Large intestine (tissue), 3 donors: ENCODE measurements at regions not wholly inside any gene's neighbourhood (a gene's known extent, or its start where the extent isn't known, plus 50 kb on each side); places are given as distances from the start of the nearest gene placed in this dataset.

Experiments used
- DNase-seq, 2 donors: peaks; one replicate each; pipeline versions ENCODE4 v3.0.0 to v3.0.0-alpha.2; 2013
- H3K27ac ChIP-seq: one replicate; pipeline ENCODE4 v1.5.1; 2013; ENCODE audit warnings: low read length
- H3K27me3 ChIP-seq: 2 replicates; pipeline ENCODE4 v1.6.1; 2013; ENCODE audit warnings: low read length; ENCODE audit not compliant: control insufficient read depth, insufficient read depth
- H3K36me3 ChIP-seq: 2 replicates; pipeline ENCODE4 v1.6.1; 2013; ENCODE audit warnings: low read length; ENCODE audit not compliant: control insufficient read depth, insufficient read depth
- H3K4me1 ChIP-seq: one replicate; pipeline ENCODE4 v1.6.1; 2013; ENCODE audit warnings: low read length; ENCODE audit not compliant: control insufficient read depth, insufficient read depth
- H3K4me3 ChIP-seq: one replicate; pipeline ENCODE4 v1.5.1; 2013; ENCODE audit warnings: low read length
- H3K9me3 ChIP-seq: one replicate; pipeline ENCODE4 v1.6.1; 2013; ENCODE audit warnings: mild to moderate bottlenecking, low read depth, low read length, moderate library complexity; ENCODE audit not compliant: control insufficient read depth
- WGBS: methylation state at CpG from one replicate; pipeline ENCODE4 v1.1.5; 2013; ENCODE audit warnings: low lambda C conversion rate; ENCODE audit not compliant: insufficient coverage; 5-methylcytosine and 5-hydroxymethylcytosine counted together

GRCh38 chrX:128906753-128907152 lies 616.5 kb downstream of the SMARCA1 start:
- no peak overlapping the region for H3K4me3 ChIP-seq
- DNase-seq: peak; percentile 13 to 18
- no CpG with 5 or more reads among the region's 5 CpGs for WGBS

GRCh38 chrX:128901018-128901417 lies 622.3 kb downstream of the SMARCA1 start:
- Histone ChIP-seq H3K27ac (no peak overlapping the region), H3K36me3 (no peaks in the 10 kb centered on the region), H3K4me1 (no peaks in the 10 kb centered on the region), H3K4me3 (no peak overlapping the region), H3K9me3 (no peaks in the 10 kb centered on the region), H3K27me3 (no peaks in the 10 kb centered on the region)
- no peak for DNase-seq
- no CpG with 5 or more reads among the region's 2 CpGs for WGBS

More at GRCh38 chrX:128906753-128907152, 616.5 kb downstream of the SMARCA1 start:
- H3K27ac ChIP-seq: peak overlapping the region; percentile 17
- H3K27me3 ChIP-seq: no peaks in the 10 kb centered on the region
- H3K9me3 ChIP-seq: no peaks in the 10 kb centered on the region
- no peaks in the 10 kb centered on the region for H3K36me3 ChIP-seq
- no peaks in the 10 kb centered on the region for H3K4me1 ChIP-seq

- Histone ChIP-seq H3K4me1 (no peaks in the 10 kb centered on the region), H3K27me3 (no peaks in the 10 kb centered on the region), H3K9me3 (no peaks in the 10 kb centered on the region), H3K36me3 (no peaks in the 10 kb centered on the region), H3K27ac (no peak overlapping the region), H3K4me3 (no peak overlapping the region)
- no CpG with 5 or more reads among the region's 3 CpGs for WGBS
- DNase-seq: no peak
Observed at GRCh38 chrX:128897621-128898020, 625.7 kb downstream of the SMARCA1 start.

GRCh38 chrX:128891554-128891953 lies 631.7 kb downstream of the SMARCA1 start:
- H3K27me3 ChIP-seq: no peaks in the 10 kb centered on the region
- H3K27ac ChIP-seq: no peak overlapping the region
- no peak for DNase-seq
- H3K4me3 ChIP-seq: no peak overlapping the region
- no peaks in the 10 kb centered on the region for H3K9me3 ChIP-seq
- WGBS: 100% methylated on average over 1 of the region's 7 CpGs
- no peaks in the 10 kb centered on the region for H3K4me1 ChIP-seq
- no peaks in the 10 kb centered on the region for H3K36me3 ChIP-seq

- WGBS: no CpG with 5 or more reads among the region's 2 CpGs
- Histone ChIP-seq H3K4me1 (no peaks in the 10 kb centered on the region), H3K4me3 (no peak overlapping the region), H3K27ac (no peak overlapping the region), H3K36me3 (no peaks in the 10 kb centered on the region), H3K27me3 (no peaks in the 10 kb centered on the region), H3K9me3 (no peaks in the 10 kb centered on the region)
- DNase-seq: no peak
Observed at GRCh38 chrX:128884430-128884829, 638.9 kb downstream of the SMARCA1 start.

- no peak for DNase-seq
- Histone ChIP-seq H3K4me1 (no peaks in the 10 kb centered on the region), H3K36me3 (no peaks in the 10 kb centered on the region), H3K9me3 (no peaks in the 10 kb centered on the region), H3K27ac (no peak overlapping the region), H3K4me3 (no peak overlapping the region), H3K27me3 (no peaks in the 10 kb centered on the region)
- WGBS: no CpG with 5 or more reads among the region's 3 CpGs
Observed at GRCh38 chrX:128883650-128884049, 639.6 kb downstream of the SMARCA1 start.

- no peaks in the 10 kb centered on the region for H3K27me3 ChIP-seq
- no peaks in the 10 kb centered on the region for H3K4me1 ChIP-seq
- no peak overlapping the region for H3K4me3 ChIP-seq
- DNase-seq: no peak
- no peak overlapping the region for H3K27ac ChIP-seq
- no peaks in the 10 kb centered on the region for H3K36me3 ChIP-seq
- H3K9me3 ChIP-seq: no peaks in the 10 kb centered on the region
Observed at GRCh38 chrX:128870361-128870760, 652.9 kb downstream of the SMARCA1 start.

GRCh38 chrX:128862557-128862956 lies 660.7 kb downstream of the SMARCA1 start:
- Histone ChIP-seq H3K9me3 (no peaks in the 10 kb centered on the region), H3K27ac (no peak overlapping the region), H3K36me3 (no peaks in the 10 kb centered on the region), H3K4me1 (no peaks in the 10 kb centered on the region), H3K4me3 (no peak overlapping the region), H3K27me3 (no peaks in the 10 kb centered on the region)
- no CpG with 5 or more reads among the region's 2 CpGs for WGBS
- DNase-seq: no peak

GRCh38 chrX:128848374-128848773 lies 674.9 kb downstream of the SMARCA1 start:
- Histone ChIP-seq H3K27ac (no peak overlapping the region), H3K36me3 (no peaks in the 10 kb centered on the region), H3K4me3 (no peak overlapping the region), H3K4me1 (no peaks in the 10 kb centered on the region), H3K9me3 (no peaks in the 10 kb centered on the region), H3K27me3 (no peaks in the 10 kb centered on the region)
- WGBS: no CpG with 5 or more reads among the region's 3 CpGs
- no peak for DNase-seq

- Histone ChIP-seq H3K27ac (no peak overlapping the region), H3K4me1 (no peaks in the 10 kb centered on the region), H3K9me3 (no peaks in the 10 kb centered on the region), H3K27me3 (no peaks in the 10 kb centered on the region), H3K36me3 (no peaks in the 10 kb centered on the region), H3K4me3 (no peak overlapping the region)
- WGBS: no CpG with 5 or more reads among the region's 3 CpGs
- DNase-seq: no peak
Observed at GRCh38 chrX:128846385-128846784, 676.9 kb downstream of the SMARCA1 start.

- no peak for DNase-seq
- Histone ChIP-seq H3K9me3 (no peaks in the 10 kb centered on the region), H3K36me3 (no peaks in the 10 kb centered on the region), H3K27me3 (no peaks in the 10 kb centered on the region), H3K4me3 (no peak overlapping the region), H3K4me1 (no peaks in the 10 kb centered on the region), H3K27ac (no peak overlapping the region)
- no CpG with 5 or more reads among the region's 5 CpGs for WGBS
Observed at GRCh38 chrX:128818690-128819089, 704.6 kb downstream of the SMARCA1 start.
